Panc1 (cell line): ENCODE measurements at regions not wholly inside any gene's neighbourhood (a gene's known extent, or its start where the extent isn't known, plus 50 kb on each side); places are given as distances from the start of the nearest gene placed in this dataset.

ENCODE experiments used
- POLR2AphosphoS5 ChIP-seq: IDR thresholded peaks from 2 replicates; pipeline ENCODE4 v1.6.1; 2012; ENCODE audit warnings: mild to moderate bottlenecking, low read depth, low read length, moderate library complexity
- SIN3A ChIP-seq: IDR thresholded peaks from 2 replicates; pipeline ENCODE4 v1.6.1; 2012; ENCODE audit warnings: low read depth, mild to moderate bottlenecking, low read length, moderate library complexity, borderline replicate concordance; ENCODE audit not compliant: insufficient read depth
- TCF7L2 ChIP-seq: IDR thresholded peaks from 2 replicates; pipeline ENCODE4 v1.6.1; 2011; ENCODE audit warnings: mild to moderate bottlenecking, low read depth, low read length, inconsistent platforms
- TF ChIP-seq, protein P1 (sequence below): fragments of 450-650 bp; IDR thresholded peaks from 2 replicates; pipeline ENCODE4 v1.5.1; 2017; ENCODE audit warnings: mild to moderate bottlenecking

DNA sequence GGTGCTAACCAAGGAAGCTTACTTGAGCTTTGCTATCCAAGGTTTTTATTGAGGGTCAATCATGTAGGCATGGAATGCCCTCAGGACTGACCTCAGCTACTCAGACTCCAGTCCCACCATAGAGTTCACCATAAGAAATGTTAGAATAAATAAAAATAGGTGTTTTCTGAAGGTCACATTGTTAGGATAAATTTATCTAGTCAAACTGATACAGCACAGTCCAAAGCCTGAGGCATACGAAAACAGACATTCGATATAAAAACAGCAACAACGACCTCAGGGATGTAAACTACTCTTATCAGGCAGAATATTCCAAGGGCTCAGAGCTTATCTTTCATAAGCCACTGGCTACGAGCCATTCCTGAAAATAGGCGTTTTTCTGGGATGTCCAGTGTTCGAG lies 690.6 kb downstream of the MCTP2 start:
- no peak for TF ChIP-seq POLR2AphosphoS5
- TF ChIP-seq, protein P1, sequence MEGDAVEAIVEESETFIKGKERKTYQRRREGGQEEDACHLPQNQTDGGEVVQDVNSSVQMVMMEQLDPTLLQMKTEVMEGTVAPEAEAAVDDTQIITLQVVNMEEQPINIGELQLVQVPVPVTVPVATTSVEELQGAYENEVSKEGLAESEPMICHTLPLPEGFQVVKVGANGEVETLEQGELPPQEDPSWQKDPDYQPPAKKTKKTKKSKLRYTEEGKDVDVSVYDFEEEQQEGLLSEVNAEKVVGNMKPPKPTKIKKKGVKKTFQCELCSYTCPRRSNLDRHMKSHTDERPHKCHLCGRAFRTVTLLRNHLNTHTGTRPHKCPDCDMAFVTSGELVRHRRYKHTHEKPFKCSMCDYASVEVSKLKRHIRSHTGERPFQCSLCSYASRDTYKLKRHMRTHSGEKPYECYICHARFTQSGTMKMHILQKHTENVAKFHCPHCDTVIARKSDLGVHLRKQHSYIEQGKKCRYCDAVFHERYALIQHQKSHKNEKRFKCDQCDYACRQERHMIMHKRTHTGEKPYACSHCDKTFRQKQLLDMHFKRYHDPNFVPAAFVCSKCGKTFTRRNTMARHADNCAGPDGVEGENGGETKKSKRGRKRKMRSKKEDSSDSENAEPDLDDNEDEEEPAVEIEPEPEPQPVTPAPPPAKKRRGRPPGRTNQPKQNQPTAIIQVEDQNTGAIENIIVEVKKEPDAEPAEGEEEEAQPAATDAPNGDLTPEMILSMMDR: no peak
- TF ChIP-seq SIN3A: no peak
- TF ChIP-seq TCF7L2: no peak
